ENCODE measurements at regions not wholly inside any gene's neighbourhood (a gene's known extent, or its start where the extent isn't known, plus 50 kb on each side); places are given as distances from the start of the nearest gene placed in this dataset.

GRCh38 chr17:33922971-33923370 is 332.1 kb upstream of the CCL2 start (continued):
- TF ChIP-seq GMEB1 (CRISPR knock-in tag; IDR thresholded peaks at IDR 0.05; ENCODE audit: borderline replicate concordance) (no peak), NFYC (CRISPR knock-in tag; IDR thresholded peaks at IDR 0.05) (no peak), ZNF296 (CRISPR knock-in tag; conservative IDR thresholded peaks at IDR 0.05) (no peak), ZNF609 (CRISPR knock-in tag; IDR thresholded peaks at IDR 0.05; ENCODE audit: borderline replicate concordance) (no peak), SNAPC2 (CRISPR knock-in tag; IDR thresholded peaks at IDR 0.05) (no peak), ZNF44 (CRISPR knock-in tag; IDR thresholded peaks at IDR 0.05) (no peak), ETS1 (CRISPR knock-in tag; IDR thresholded peaks at IDR 0.05) (no peak)

Data from HepG2 (cell line).